ENCODE measurements at regions not wholly inside any gene's neighbourhood (a gene's known extent, or its start where the extent isn't known, plus 50 kb on each side); places are given as distances from the start of the nearest gene placed in this dataset.
"Not testable (repeated sequence)": the region's sequence is repeated elsewhere in the genome, so short reads cannot be mapped to it uniquely, and the experiment has no call there.

DNA sequence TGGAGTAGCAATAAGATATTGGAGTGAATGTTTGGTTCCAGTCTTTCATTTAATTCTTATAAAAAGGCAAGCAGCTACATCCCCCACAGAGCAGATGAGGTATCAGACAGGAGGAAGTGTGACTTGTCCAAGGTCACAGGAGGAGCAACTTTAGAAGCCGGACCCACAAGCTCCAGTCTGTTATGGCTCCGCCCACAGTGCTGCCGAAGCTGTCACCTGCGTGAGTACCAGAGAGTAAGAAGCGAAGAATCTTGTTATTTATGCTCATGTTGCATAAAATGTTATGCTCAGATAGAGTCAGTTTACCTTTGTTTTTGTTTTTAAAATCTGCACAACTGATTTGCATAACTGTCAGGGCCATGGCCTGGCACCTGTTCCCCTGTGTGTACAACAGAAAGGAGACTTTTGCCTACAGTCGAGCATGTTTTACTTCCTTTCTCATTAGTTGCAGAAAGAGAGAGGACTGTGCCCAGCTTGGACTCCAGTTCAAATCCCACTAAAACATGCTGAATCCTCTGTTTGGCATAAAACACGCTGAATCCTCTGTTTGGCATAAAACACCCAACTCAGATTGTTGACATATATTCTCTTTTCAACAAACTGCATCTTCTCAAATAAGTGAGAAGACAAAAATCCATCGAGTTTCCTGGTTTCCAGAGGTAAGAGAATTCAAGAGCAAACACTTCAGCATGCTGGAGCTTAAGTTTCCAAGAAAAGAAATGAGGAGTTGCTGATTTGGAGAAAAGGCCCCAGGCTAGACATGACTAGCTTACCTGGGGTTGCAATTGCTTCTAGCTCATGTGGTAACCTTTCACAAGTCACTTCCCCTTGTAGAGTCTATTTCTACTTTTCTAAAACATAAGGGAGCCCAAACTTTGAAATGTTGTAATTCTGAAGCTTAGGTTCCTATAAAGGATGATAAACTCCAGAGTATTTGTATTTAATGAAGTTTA, 409.8 kb upstream of the ZMIZ1 start:
- DNase-seq: no peak

DNA sequence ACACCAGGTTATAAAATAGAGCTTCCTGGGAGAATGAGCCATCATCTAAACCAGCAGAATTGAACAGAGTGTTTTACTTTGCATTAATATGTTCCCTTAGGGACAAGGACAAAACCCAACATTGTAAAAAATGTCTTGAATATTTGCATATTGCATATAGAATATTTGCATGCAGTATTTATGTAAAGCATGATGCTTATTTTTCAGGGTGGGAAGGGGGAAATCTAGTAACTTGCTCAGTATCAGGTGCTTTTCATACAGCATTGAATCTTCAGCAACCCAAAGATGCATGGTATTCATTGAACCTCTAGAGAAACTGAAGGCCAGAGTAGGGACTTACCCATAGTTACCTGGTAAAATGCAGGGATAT, 409.2 kb upstream of the ZMIZ1 start:
- DNase-seq: no peak

DNA sequence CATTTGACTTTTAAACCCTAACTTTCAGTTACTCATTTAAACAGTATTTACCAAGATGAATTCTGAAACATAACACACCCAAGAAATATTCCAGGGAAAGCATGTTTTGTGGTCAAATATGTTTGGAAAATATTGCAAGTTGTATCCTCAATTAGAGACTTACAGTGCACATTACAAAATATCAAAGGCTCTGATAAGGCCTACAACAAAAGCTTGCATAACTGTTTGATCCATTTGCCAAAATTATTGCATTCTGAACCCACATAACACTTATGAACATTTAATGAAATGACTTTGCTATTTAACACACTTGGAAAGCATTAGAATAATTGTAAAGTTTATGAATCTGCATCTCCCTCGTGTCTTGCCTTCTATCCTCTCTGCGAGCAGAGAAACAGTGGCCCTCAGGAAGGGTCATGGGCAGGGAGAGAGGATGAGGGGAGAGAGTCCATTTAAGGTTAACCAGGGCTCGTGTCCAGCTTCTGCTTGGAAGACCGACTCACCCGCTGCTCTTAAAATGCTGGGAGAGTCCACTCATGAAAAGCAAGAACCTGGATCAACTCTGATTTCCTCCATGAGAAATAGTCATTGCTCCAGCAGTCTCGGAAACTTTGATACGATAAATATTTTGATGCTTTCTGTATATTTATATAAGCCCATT, 408.2 kb upstream of the ZMIZ1 start:
- DNase-seq: no peak

DNA sequence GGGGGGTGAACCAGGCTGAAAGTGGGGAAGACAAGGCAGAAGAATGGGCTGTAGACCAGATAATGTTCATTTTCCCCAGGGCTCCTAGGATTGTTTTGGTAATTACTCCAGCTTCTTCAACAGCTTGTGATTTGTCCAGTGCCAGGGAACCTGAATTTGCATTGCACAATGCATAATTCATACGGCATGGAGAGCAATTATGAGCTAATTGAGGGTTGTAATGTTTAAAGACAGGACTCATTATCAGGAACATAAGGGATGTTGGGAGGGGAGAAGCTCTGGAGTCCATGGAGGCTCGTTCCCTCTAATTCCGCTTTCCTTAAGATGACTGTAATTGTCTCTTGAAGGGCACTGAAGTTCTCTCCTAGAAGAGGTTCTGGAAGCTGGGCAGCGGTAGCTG, 405.0 kb upstream of the ZMIZ1 start:
- no peak for DNase-seq

DNA sequence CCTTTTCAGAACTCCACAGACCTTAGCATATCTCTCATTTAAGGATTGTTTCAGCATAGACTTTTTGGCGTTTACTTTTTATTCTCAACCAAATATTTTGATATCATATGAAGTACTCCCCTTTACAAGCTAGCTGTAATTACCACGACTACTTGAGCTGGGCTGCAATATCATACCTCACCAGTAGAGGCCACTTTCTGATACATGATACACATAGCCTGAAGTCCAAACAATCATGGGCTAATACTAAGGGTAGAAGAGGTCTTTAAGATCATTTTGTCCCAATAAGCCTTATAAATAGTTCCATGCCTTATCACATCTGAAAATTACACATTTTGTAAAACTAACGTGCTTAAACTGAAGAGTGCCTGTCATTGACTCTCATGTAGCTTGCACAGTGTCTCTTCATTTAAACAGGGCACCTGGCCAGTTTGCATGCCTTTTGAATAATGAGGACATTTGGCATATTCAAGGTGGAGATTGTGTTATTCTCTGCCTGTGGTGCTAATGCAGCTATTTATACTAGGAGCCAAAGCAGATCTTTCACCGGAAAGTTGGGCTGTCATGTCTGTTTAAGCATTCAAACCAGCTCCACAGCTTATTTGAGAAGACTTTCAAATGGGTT, 403.7 kb upstream of the ZMIZ1 start:
- DNase-seq: no peak

DNA sequence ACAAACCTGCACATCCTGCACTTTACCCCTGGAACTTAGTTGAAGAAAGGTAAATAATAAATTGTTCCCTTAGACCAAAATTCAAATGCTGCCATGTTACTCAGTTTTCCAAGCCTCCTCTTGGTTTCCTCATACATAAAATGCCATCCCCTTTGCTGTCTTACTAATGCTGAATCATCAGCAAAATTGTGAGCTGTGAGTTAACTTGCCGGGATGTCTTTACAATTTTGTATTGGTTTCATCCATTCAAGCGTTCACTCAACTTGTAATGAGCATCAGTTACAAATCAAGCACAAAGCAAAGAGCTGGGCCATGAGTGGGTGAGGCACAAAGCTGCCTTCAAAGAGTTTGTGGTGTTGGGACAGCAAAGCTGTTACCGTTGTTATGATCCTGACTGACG, 395.8 kb upstream of the ZMIZ1 start:
- DNase-seq: no peak

DNA sequence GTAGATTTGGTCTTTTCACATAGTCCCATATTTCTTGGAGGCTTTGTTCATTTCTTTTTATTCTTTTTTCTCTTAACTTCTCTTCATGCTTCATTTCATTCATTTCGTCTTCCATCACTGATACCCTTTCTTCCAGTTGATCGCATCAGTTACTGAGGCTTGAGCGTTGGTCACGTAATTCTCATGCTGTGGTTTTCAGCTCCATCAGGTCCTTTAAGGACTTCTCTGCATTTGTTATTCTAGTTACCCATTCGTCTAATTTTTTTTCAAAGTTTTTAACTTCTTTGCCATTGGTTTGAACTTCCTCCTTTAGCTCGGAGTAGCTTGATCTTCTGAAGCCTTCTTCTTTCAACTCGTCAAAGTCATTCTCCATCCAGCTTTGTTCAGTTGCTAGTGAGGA, 387.6 kb upstream of the ZMIZ1 start:
- DNase-seq: not testable (repeated sequence)

DNA sequence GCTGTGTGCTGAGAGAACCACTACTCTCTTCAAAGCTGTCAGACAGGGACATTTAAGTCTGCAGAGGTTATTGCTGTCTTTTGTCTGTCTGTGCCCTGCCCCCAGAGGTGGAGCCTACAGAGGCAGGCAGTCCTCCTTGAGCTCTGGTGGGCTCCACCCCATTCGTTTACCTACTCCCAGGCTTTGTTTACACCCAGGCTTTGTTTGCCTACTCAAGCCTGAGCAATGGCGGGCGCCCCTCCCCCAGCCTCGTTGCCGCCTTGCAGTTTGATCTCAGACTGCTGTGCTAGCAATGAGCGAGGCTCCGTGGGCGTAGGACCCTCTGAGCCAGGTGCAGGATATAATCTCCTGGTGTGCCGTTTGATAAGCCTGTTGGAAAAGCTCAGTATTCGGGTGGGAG, 386.8 kb upstream of the ZMIZ1 start:
- not testable (repeated sequence) for DNase-seq

DNA sequence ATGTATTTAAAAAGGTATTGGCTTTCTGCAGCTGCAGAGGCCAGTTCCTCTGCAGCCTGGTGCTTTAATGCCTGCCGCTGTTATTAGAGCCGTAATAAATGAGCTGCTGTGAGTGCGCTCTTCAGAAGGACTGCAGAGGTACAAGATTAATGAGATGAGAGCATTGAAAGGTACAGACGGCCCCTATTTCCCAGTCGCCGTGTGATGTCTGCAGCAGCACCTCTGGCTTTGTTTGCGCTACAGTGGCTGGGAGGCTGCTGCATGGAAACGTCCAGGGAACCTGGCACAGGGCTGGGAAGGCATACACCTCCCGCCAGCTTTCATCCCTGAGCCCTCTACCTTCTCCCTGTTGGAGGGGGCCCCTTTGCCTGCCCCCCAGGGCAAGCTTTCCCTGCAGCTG, 383.8 kb upstream of the ZMIZ1 start:
- DNase-seq: no peak

DNA sequence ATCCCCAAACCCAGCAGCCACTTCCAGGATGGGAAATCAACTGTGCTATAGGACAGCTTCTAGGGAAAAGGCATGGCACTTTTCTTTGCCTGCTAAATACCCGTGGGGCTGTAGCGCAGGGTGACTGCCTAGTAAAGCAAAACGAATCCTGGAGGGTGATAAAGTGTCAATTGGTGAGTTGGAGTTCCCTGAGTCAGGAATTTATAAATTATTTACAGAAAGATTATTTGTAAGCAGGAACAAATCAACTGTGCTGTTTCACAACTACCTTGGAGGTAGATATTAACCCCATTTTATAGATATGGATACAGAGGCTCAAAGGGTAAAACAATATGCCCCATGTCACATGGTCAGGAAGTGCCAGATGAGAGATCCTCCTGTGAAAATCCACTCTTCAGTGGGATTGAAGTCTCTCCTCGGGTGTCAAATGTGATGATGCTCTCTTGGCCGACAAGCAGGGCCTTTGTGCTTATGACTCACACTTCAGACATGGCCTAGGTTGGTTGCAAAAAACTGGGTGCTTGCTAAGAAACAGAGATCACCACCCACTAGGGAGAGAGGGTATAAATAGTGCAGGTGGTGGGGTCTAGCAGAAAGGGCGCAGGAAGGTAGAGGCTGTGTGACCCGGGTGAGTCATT, 383.2 kb upstream of the ZMIZ1 start:
- DNase-seq: no peak

DNA sequence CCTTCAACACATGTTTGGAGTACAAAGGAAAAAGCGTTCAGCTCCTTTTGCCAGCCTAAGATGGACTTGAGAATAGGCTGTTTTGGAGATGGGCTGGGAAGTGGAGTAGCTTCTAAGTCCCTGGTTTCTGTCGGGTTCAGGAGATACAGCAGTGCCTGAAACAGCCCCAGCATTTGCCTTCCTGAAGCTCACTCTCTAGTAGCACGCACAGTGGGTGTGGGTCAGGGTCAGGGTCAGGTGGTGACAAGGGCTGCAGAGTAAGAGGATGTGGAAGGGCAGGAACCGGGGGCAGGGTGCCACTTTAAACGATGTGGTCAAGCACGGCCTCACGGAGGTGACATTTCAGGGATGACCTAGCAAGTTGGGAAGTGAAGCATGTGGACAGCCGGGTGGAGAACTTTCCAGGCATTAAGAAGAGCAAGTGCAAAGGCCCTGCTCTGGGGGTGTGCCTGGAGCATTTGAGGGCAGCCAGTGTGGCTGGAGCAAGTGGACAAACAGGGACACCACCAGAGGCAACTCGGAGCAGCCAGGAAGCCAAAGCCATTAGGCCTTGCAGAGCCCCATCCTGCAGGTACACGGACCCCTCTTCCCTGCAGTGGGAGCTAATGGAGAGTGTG, 382.2 kb upstream of the ZMIZ1 start:
- DNase-seq: no peak

DNA sequence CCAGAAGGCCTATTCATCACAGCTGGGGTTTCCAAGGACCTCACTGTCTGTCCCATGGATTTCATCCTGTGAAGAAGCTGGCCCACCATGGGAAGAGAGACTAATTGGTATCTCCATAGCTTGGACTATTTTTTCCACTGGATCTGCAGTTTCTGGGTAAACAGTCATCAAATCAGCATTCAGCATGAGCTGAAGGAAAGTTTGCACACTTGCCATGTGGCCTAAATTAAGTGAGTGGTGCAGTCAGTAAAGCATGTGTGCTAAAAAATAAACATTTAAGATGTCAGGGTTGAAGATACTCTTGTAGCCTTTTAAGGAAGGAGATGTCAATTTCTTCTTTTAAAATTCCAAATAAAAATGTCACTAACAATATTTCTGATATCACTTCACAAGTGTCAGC, 381.1 kb upstream of the ZMIZ1 start:
- no peak for DNase-seq

DNA sequence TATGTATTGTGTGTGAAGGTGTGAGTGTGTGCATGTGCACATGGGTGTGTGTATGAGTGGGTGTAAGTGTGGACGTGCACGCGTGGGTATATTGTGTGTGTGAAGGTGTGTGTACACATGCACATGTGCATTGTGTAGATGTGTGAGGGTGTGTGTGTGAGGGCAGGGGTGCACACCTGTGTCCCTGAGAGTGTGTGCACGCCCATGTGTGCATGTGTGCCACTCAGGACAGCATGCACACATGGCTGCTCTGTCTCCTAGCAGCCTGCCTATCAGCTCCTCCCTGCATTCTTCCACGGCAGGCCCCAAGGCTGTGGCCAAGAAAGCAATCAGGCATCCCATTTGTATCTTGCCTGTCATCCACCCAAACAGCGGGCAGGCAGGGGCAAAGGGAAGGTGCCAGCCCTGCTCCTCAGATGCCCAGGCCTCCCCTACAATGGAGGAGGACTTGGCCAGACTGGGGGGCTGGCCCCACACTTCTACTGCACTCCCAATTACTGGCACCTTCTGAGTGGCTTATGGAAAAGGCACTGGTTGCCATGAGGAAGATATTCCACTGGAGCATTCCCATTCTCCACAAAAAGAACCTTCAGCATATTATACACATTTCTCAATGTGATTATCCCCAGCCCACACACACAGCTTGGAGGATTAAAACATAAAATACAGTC, 380.4 kb upstream of the ZMIZ1 start:
- no peak for DNase-seq

DNA sequence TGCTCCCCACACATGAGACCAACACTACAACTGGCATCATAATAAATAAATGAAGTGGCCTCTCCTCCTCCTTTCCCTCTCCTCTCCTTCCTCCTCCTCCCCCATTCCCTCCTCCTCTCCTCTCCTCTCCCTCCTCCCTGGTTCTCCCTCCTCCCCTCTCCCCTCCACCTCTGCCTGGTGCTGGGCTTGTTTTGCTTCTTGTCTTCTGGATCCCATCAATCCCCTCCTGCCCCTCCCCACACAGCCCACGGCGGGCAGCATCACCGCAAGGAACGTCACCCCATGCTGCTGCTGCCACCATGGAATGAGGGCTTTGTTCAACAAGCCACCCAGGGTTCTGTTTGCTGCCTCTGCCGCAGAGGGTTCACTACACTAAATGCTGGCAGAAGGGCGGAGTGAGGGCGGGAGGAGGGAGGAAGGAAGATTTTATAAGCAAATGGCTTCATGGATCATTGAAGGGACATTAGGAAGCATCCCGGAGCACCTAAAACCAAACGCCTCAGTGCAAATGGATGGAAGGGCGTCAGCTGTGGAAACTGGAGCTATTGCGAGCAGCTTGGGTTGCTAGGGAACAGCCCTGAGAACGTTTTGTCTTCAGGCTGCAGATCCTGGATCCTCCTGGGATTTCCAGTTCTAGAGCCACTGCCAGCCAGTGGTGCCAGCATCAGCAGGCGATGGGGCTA, 379.7 kb upstream of the ZMIZ1 start:
- no peak for DNase-seq

DNA sequence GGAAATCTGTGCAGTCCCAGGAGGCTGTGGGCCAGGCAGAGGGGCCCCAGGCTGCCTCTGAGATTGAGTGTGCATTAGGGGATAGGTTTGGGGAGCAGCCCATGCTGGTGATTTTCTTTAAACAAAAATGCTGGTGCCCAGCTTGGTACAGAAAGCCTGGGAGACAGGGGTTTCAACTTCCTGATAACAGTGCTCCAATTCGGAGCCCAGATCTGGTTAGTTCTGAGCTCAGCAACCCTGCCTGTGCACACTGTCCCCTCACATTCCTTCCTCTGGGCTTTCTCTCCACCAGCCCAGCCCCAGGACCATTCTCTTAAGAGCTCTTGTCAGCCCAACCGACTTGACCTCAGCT, 379.2 kb upstream of the ZMIZ1 start:
- DNase-seq: no peak

DNA sequence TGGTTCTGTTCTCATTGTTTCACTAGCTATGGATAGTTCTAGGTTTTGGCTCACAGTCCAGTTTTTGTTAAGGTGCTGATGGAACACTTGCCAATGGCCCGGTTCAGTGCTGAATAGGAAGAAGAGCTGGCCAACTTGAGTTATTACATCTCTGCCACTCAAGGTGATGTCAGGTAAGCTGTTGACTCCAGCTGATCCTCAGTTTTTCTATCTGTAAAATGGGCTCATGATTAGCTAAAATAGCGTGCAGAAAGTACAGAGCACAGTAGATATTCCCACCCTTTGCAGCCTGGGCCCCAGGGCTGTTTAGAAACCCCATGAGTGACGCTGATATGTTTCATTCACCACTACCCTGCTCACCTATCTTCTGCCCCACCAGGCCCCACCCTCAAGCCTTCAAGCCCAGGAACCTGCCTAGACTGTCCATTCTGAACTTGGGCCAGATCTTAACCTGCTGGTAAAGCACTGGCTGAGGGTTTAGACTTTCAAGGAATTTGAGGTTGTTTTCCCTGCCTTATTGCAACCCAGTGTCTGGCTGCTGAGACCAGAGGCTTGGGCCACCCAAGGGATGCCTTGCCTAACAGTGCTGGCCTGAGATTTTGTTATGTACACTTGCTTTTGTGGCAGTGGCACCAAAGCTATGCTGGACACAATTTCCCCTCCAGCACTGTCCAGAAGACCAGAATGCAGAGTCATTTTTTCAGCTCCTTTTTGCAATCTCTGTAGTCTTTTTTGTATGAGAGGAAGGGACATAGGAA, 378.2 kb upstream of the ZMIZ1 start:
- DNase-seq: no peak

DNA sequence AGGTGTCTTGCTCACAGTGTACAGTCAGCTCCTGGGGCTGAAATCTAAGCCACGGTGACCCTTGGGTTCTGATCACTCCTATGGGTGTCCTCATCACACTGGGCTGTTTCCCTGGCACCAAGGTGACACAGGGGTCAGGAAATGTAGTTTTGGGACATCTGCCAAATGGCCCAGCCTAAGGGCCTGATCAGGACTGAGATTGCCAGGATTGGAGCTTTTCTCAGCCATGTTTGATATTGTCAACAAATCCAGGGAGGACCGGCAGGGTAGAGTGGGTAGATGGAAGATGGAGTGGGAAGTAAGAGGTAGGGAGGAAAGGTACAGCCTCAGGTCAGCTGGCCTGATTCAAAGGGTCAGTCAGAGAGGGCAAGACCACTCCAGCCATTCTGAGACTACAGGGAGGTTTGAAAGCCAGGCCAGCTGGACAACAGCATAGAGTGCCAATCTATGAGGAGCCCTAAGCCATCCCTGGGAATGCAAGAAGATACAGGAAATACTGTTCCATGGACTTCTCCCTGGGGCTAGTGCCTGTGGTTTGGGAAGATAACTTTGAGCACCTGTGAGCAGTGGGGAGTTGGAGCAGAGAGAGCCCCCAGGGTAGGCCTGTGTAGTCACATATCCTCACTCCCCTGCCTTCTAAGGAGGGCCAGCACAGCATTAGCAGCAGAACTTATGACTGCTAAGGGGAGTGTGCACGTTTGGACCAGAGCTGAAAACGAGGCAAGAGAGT, 377.3 kb upstream of the ZMIZ1 start:
- DNase-seq: no peak

DNA sequence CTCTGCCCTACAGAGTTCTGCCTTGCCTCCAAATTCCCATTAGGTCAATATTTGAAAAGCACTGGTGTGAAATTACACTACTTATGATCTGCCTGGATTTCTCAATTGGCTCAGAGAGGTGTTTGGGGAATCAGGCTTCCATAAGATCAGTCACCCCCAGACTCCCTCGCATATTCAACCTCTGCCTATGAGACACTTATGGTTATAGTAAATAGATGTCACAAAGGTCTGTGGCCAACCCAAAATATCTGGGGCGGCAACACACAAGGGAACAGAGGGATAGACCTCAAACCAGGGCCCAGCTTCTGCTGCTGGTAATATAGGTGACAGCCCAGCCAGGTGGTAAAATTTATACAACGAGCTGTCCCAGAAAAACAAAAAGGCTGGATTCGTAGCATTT, 376.7 kb upstream of the ZMIZ1 start:
- DNase-seq: no peak

DNA sequence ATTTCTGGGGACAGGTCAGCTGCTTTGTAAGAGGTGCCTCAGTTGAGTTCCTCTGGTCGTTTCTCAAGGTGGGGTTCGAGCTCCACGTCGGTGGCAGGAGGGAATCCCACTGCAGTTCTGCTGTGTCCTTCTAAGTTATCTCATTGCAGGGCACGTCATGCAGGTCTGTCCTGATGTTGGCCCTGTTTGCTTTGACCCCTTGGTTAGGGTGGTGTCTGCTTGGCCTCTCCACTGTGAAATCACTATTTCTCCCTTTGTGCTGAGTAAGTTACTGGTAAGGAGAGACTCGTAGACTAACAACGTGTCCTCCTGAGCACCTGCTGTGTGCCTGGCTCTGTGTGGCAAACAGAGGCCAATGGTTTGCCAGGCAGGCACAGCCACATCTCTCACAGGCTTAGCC, 372.9 kb upstream of the ZMIZ1 start:
- no peak for DNase-seq

DNA sequence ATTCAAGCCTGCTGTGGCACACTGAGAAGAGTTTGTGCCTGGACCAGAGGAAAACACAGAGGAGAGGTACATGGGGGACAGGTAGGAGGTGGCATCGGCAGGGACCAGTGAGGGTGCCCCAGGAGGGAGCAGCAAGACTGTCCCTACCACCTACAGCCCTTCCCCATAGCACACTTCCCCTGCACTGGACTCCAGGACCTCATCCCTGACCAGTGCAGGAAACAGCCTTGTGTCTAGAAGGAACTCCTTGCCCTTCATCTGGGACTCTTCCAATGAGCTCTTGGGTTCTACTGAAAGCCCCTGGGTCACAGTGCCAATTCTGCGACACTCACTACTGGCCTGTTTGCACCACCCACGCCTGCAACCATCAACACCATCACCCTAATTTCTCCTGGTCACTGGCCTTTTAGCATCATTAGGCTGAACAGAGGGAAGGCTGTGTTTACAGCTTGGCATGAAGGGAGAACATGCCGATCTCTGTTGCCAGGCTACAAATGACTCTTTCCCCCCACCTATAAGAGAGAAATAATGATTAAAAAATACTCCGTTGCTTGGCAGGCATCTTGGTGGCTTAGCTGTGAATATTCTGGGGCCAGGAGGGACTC, 371.9 kb upstream of the ZMIZ1 start:
- DNase-seq: no peak

All from CD4-positive, alpha-beta T cell treated with Interleukin-15 for 1 hour (primary cell).